ENCODE measurements at regions not wholly inside any gene's neighbourhood (a gene's known extent, or its start where the extent isn't known, plus 50 kb on each side); places are given as distances from the start of the nearest gene placed in this dataset.

- Histone ChIP-seq H3K27ac (ENCODE audit: low read depth in 1 of 2, low read length in 2 of 2) (no peak overlapping the region), H3K4me3 (ENCODE audit: low read depth in 1 of 3, low read length in 3 of 3) (no peak overlapping the region), H3K9me3 (ENCODE audit: control insufficient read depth in 4 of 4, low read length in 3 of 4) (no peaks in the 10 kb centered on the region), H3K27me3 (ENCODE audit: control insufficient read depth in 4 of 4, insufficient read depth in 4 of 4, low read length in 3 of 4) (no peaks in the 10 kb centered on the region), H3K4me1 (ENCODE audit: control insufficient read depth in 4 of 4, insufficient read depth in 4 of 4, low read length in 3 of 4) (no peaks in the 10 kb centered on the region), H3K9ac (ENCODE audit: low read depth in 1 of 2, low read length in 2 of 2) (no peak overlapping the region), H3K36me3 (ENCODE audit: control insufficient read depth in 4 of 4, insufficient read depth in 3 of 4, low read depth in 1 of 4, low read length in 3 of 4) (no peaks in the 10 kb centered on the region)
- TF ChIP-seq HNF4A (conservative IDR thresholded peaks at IDR 0.05) (no peak), SP1 (IDR thresholded peaks at IDR 0.05) (no peak), CTCF (IDR thresholded peaks at IDR 0.05; ENCODE audit: low read depth, low read length, missing input control) (no peak), TAF1 (conservative IDR thresholded peaks at IDR 0.05) (no peak), NR2F2 (IDR thresholded peaks at IDR 0.05) (no peak), ATF3 (IDR thresholded peaks at IDR 0.05) (no peak), FOXA1 (IDR thresholded peaks at IDR 0.05) (no peak), GABPA (IDR thresholded peaks at IDR 0.05 in 1 of 2, conservative IDR thresholded peaks at IDR 0.05 in 1 of 2) (no peak), HNF4G (IDR thresholded peaks at IDR 0.05) (no peak), FOXA2 (IDR thresholded peaks at IDR 0.05) (no peak), ZBTB33 (IDR thresholded peaks at IDR 0.05) (no peak), MAX (IDR thresholded peaks at IDR 0.05) (no peak), RAD21 (IDR thresholded peaks at IDR 0.05) (no peak), RXRA (IDR thresholded peaks at IDR 0.05) (no peak), EGR1 (IDR thresholded peaks at IDR 0.05; ENCODE audit: low read depth in 2 of 2) (no peak), YY1 (IDR thresholded peaks at IDR 0.05) (no peak)
- WGBS: 77% methylated on average over 11 of the region's 11 CpGs
- no peak for DNase-seq (ENCODE audit: low spot score)
Measured at GRCh38 chr5:135179308-135179980, 145.4 kb upstream of the PITX1 start.

GRCh38 chr5:135178476-135179155, 144.6 kb upstream of the PITX1 start:
- Histone ChIP-seq H3K36me3 (ENCODE audit: control insufficient read depth in 4 of 4, insufficient read depth in 3 of 4, low read depth in 1 of 4, low read length in 3 of 4) (no peaks in the 10 kb centered on the region), H3K4me3 (ENCODE audit: low read depth in 1 of 3, low read length in 3 of 3) (no peak overlapping the region), H3K27ac (ENCODE audit: low read depth in 1 of 2, low read length in 2 of 2) (no peak overlapping the region), H3K27me3 (ENCODE audit: control insufficient read depth in 4 of 4, insufficient read depth in 4 of 4, low read length in 3 of 4) (no peaks in the 10 kb centered on the region), H3K9me3 (ENCODE audit: control insufficient read depth in 4 of 4, low read length in 3 of 4) (no peaks in the 10 kb centered on the region), H3K4me1 (ENCODE audit: control insufficient read depth in 4 of 4, insufficient read depth in 4 of 4, low read length in 3 of 4) (no peaks in the 10 kb centered on the region), H3K9ac (ENCODE audit: low read depth in 1 of 2, low read length in 2 of 2) (no peak overlapping the region)
- no peak for DNase-seq (ENCODE audit: low spot score)
- 71% methylated on average over 14 of the region's 14 CpGs for WGBS
- no peak for TF ChIP-seq REST (IDR thresholded peaks at IDR 0.05)
- no peak for TF ChIP-seq ZBTB33 (IDR thresholded peaks at IDR 0.05)
- TF ChIP-seq GABPA (IDR thresholded peaks at IDR 0.05 in 1 of 2, conservative IDR thresholded peaks at IDR 0.05 in 1 of 2): no peak
- TF ChIP-seq ATF3 (IDR thresholded peaks at IDR 0.05): no peak
- no peak for TF ChIP-seq RXRA (IDR thresholded peaks at IDR 0.05)
- TF ChIP-seq JUND (IDR thresholded peaks at IDR 0.05): no peak
- no peak for TF ChIP-seq HNF4A (conservative IDR thresholded peaks at IDR 0.05)
- no peak for TF ChIP-seq FOXA2 (IDR thresholded peaks at IDR 0.05)
- no peak for TF ChIP-seq SP1 (IDR thresholded peaks at IDR 0.05)
- TF ChIP-seq EGR1 (IDR thresholded peaks at IDR 0.05; ENCODE audit: low read depth in 2 of 2): no peak
- no peak for TF ChIP-seq TAF1 (conservative IDR thresholded peaks at IDR 0.05)
- TF ChIP-seq HNF4G (IDR thresholded peaks at IDR 0.05): no peak
- TF ChIP-seq NR2F2 (IDR thresholded peaks at IDR 0.05): no peak
- no peak for TF ChIP-seq YY1 (IDR thresholded peaks at IDR 0.05)
- no peak for TF ChIP-seq MAX (IDR thresholded peaks at IDR 0.05)
- TF ChIP-seq FOXA1 (IDR thresholded peaks at IDR 0.05): no peak

All from liver (tissue), 8 donors.